SK-N-SH treated with all-trans-retinoic acid at 6 μM for 48 hours (cell line): ENCODE measurements at regions not wholly inside any gene's neighbourhood (a gene's known extent, or its start where the extent isn't known, plus 50 kb on each side); places are given as distances from the start of the nearest gene placed in this dataset.

Experiments used
- ATAC-seq: fragments of 200-7000 bp; cut with Tn5 transposase; 3 replicates; pipeline ENCODE4 v1.9.1; 2020; ENCODE audit warnings: mild to moderate bottlenecking, moderate library complexity
- ARNTL ChIP-seq: fragments of 450-650 bp; formaldehyde crosslinking; IDR thresholded peaks from 2 replicates; pipeline ENCODE4 v1.5.0; 2020; ENCODE audit warnings: low read depth, mild to moderate bottlenecking, moderate library complexity, borderline replicate concordance
- BACH2 ChIP-seq: fragments of 250-450 bp; sonication (Bioruptor Pico); IDR thresholded peaks from 2 replicates; pipeline ENCODE4 v1.9.0; 2021; ENCODE audit warnings: mild to moderate bottlenecking, borderline replicate concordance
- CREB5 ChIP-seq: fragments of 250-450 bp; sonication (Bioruptor Pico); IDR thresholded peaks from 2 replicates; pipeline ENCODE4 v1.5.1; 2020; ENCODE audit warnings: low read depth, mild to moderate bottlenecking, moderate library complexity
- CSDC2 ChIP-seq: fragments of 250-450 bp; sonication (Bioruptor Pico); IDR thresholded peaks from 2 replicates; pipeline ENCODE4 v1.5.0; 2020; ENCODE audit warnings: mild to moderate bottlenecking, moderate library complexity
- CSRNP3 ChIP-seq: fragments of 250-450 bp; sonication (Bioruptor Pico); IDR thresholded peaks from 2 replicates; pipeline ENCODE4 v1.5.1; 2021; ENCODE audit warnings: mild to moderate bottlenecking, moderate library complexity
- ESRRG ChIP-seq: fragments of 250-450 bp; sonication (Bioruptor Pico); IDR thresholded peaks from 2 replicates; pipeline ENCODE4 v1.6.1; 2021; ENCODE audit warnings: mild to moderate bottlenecking
- ISL1 ChIP-seq: fragments of 250-450 bp; sonication (Bioruptor Pico); IDR thresholded peaks from 2 replicates; pipeline ENCODE4 v2.1.2; 2022; ENCODE audit warnings: mild to moderate bottlenecking, moderate library complexity
- OSR1 ChIP-seq: fragments of 250-450 bp; sonication (Bioruptor Pico); IDR thresholded peaks from 2 replicates; pipeline ENCODE4 v1.8.0; 2022; ENCODE audit warnings: moderate library complexity, mild to moderate bottlenecking, inconsistent platforms
- PATZ1 ChIP-seq: fragments of 250-450 bp; sonication (Bioruptor Pico); IDR thresholded peaks from 2 replicates; pipeline ENCODE4 v1.8.0; 2020; ENCODE audit warnings: mild to moderate bottlenecking, moderate library complexity, borderline replicate concordance
- POU6F1 ChIP-seq: fragments of 250-450 bp; sonication (Bioruptor Pico); IDR thresholded peaks from 2 replicates; pipeline ENCODE4 v1.8.0; 2021; ENCODE audit warnings: low read depth, mild to moderate bottlenecking, moderate library complexity, borderline replicate concordance
- PPARA ChIP-seq: fragments of 250-450 bp; sonication (Bioruptor Pico); IDR thresholded peaks from 2 replicates; pipeline ENCODE4 v1.5.0; 2020; ENCODE audit warnings: mild to moderate bottlenecking, borderline replicate concordance
- RARB ChIP-seq: fragments of 250-450 bp; sonication (Bioruptor Pico); IDR thresholded peaks from 2 replicates; pipeline ENCODE4 v1.8.0; 2021; ENCODE audit warnings: mild to moderate bottlenecking, moderate library complexity
- TCF4 ChIP-seq: fragments of 250-450 bp; sonication (Bioruptor Pico); IDR thresholded peaks from 2 replicates; pipeline ENCODE4 v1.8.0; 2021; ENCODE audit warnings: mild to moderate bottlenecking, moderate library complexity, borderline replicate concordance
- TOX ChIP-seq: fragments of 250-450 bp; sonication (Bioruptor Pico); IDR thresholded peaks from 2 replicates; pipeline ENCODE4 v1.8.0; 2021; ENCODE audit warnings: mild to moderate bottlenecking, moderate library complexity, borderline replicate concordance
- TSHZ2 ChIP-seq: fragments of 250-450 bp; sonication (Bioruptor Pico); IDR thresholded peaks from 2 replicates; pipeline ENCODE4 v1.5.0; 2020; ENCODE audit warnings: mild to moderate bottlenecking, moderate library complexity
- ZC3H10 ChIP-seq: fragments of 250-450 bp; sonication (Bioruptor Pico); IDR thresholded peaks from 2 replicates; pipeline ENCODE4 v1.5.1; 2021; ENCODE audit warnings: mild to moderate bottlenecking, moderate library complexity
- ZFP3 ChIP-seq: fragments of 250-450 bp; sonication (Bioruptor Pico); IDR thresholded peaks from 2 replicates; pipeline ENCODE4 v1.5.0; 2020; ENCODE audit warnings: mild to moderate bottlenecking, moderate library complexity
- ZFP30 ChIP-seq: fragments of 450-650 bp; formaldehyde crosslinking; IDR thresholded peaks from 2 replicates; pipeline ENCODE4 v1.5.0; 2022; ENCODE audit warnings: mild to moderate bottlenecking, moderate library complexity
- ZNF565 ChIP-seq: fragments of 450-650 bp; formaldehyde crosslinking; conservative IDR thresholded peaks from 2 replicates; pipeline ENCODE4 v1.5.0; 2020; ENCODE audit warnings: low read depth, mild to moderate bottlenecking, moderate library complexity
- ZNF70 ChIP-seq: fragments of 450-650 bp; formaldehyde crosslinking; IDR thresholded peaks from 2 replicates; pipeline ENCODE4 v1.5.0; 2020; ENCODE audit warnings: mild to moderate bottlenecking, moderate library complexity
- ZNF8 ChIP-seq: fragments of 450-650 bp; formaldehyde crosslinking; IDR thresholded peaks from 2 replicates; pipeline ENCODE4 v1.5.0; 2020; ENCODE audit warnings: mild to moderate bottlenecking, moderate library complexity

GRCh38 chr11:104405277-104405676 lies 241.3 kb upstream of the PDGFD start:
- no peak for ATAC-seq
- TF ChIP-seq CSRNP3 (CRISPR knock-in tag): no peak
- no peak for TF ChIP-seq BACH2 (CRISPR knock-in tag)
- TF ChIP-seq POU6F1: no peak
- TF ChIP-seq PATZ1 (CRISPR knock-in tag): no peak
- no peak for TF ChIP-seq TSHZ2 (CRISPR knock-in tag)
- no peak for TF ChIP-seq ZFP30 (CRISPR knock-in tag)
- no peak for TF ChIP-seq TCF4 (CRISPR knock-in tag)
- no peak for TF ChIP-seq CSDC2 (CRISPR knock-in tag)
- TF ChIP-seq OSR1 (CRISPR knock-in tag): no peak
- TF ChIP-seq ARNTL (CRISPR knock-in tag): no peak
- no peak for TF ChIP-seq TOX (CRISPR knock-in tag)
- TF ChIP-seq ZNF8 (CRISPR knock-in tag): no peak
- TF ChIP-seq ESRRG (CRISPR knock-in tag): no peak
- no peak for TF ChIP-seq PPARA
- TF ChIP-seq ZNF70 (CRISPR knock-in tag): no peak
- no peak for TF ChIP-seq ZFP3 (CRISPR knock-in tag)
- no peak for TF ChIP-seq ZC3H10 (CRISPR knock-in tag)
- TF ChIP-seq RARB (CRISPR knock-in tag): no peak
- no peak for TF ChIP-seq ISL1 (CRISPR knock-in tag)
- no peak for TF ChIP-seq ZNF565 (CRISPR knock-in tag)

- TF ChIP-seq POU6F1 (no peak), PPARA (no peak), ARNTL (CRISPR knock-in tag) (no peak), ZNF70 (CRISPR knock-in tag) (no peak), CREB5 (CRISPR knock-in tag) (no peak), ESRRG (CRISPR knock-in tag) (no peak), ZFP30 (CRISPR knock-in tag) (no peak), ISL1 (CRISPR knock-in tag) (no peak), ZNF8 (CRISPR knock-in tag) (no peak)
- no peak for ATAC-seq
These were observed 240.6 kb upstream of the PDGFD start for GRCh38 chr11:104404231-104405175.
